H1 (cell line): ENCODE measurements at regions not wholly inside any gene's neighbourhood (a gene's known extent, or its start where the extent isn't known, plus 50 kb on each side); places are given as distances from the start of the nearest gene placed in this dataset.

Experiments used
- RNF2 ChIP-seq: fragments of 200-900, 300-1000 bp; sonication (generic); IDR thresholded peaks from 2 replicates; pipeline ENCODE4 v1.7.1; 2016; ENCODE audit warnings: borderline replicate concordance, low read depth, mild to moderate bottlenecking, antibody characterized with exemption, low read length; ENCODE audit not compliant: poor library complexity, severe bottlenecking; ENCODE audit errors: missing control alignments
- TEAD4 ChIP-seq: IDR thresholded peaks from 2 replicates; pipeline ENCODE4 v1.6.1; 2012; ENCODE audit warnings: low read depth, low read length, inconsistent platforms, mixed read lengths

DNA sequence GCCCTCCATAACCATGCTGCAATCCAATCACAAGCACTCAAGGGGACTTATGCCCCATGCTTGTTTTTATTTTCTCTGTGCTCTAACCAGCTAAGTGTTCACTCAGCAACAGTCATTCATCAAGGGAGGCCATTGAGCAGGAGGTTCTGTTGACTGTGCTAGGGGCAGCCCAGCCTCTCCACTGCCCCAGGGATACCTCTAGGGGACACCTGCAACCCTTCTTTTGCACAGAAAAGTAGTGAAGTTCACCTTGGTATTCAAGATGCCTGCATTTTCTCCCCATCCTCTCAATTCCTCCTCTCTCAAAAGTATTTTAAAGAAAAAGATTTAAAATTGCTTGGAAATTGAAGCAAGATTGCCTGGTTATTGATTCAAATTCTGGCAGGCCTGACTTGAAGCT, 124.7 kb upstream of the GNAO1 start (continued):
- TF ChIP-seq RNF2 (no peak), TEAD4 (no peak)
